ENCODE measurements at regions not wholly inside any gene's neighbourhood (a gene's known extent, or its start where the extent isn't known, plus 50 kb on each side); places are given as distances from the start of the nearest gene placed in this dataset.

- intact Hi-C loops (cut with DNase I), result no loop called here
Measured at GRCh38 chr11:19330416-19330815, 89.7 kb upstream of the E2F8 start.

GRCh38 chr11:19329970-19330369, 89.2 kb upstream of the E2F8 start:
- 86 to 94% methylated on average over 1 of the region's 1 CpG for WGBS, 2 donors
- DNase-seq, result no peak
- Histone ChIP-seq H3K4me3 (no peak overlapping the region), H3K36me3 (no peaks in the 10 kb centered on the region), H3K27ac (no peak overlapping the region), H3K9me3 (no peaks in the 10 kb centered on the region), H3K4me1 (no peaks in the 10 kb centered on the region), H3K27me3 (no peaks in the 10 kb centered on the region)
- no peak for TF ChIP-seq CTCF (IDR thresholded peaks at IDR 0.05)
- no peak for TF ChIP-seq POLR2AphosphoS5 (IDR thresholded peaks at IDR 0.05)
- no peak for TF ChIP-seq EP300 (IDR thresholded peaks at IDR 0.05)
- TF ChIP-seq POLR2A (IDR thresholded peaks at IDR 0.05), result no peak
- intact Hi-C loops (cut with DNase I), result no loop called here

More at GRCh38 chr11:19330416-19330815, 89.7 kb upstream of the E2F8 start:
- peaks cover 0 to 3% (median 0%) of the 10 kb centered on the region in 3 donors for H3K27me3 ChIP-seq
- H3K27ac ChIP-seq, result no peak overlapping the region
- no peaks in the 10 kb centered on the region for H3K9me3 ChIP-seq
- 28 to 42% methylated on average over 2 of the region's 2 CpGs for whole genome bisulfite sequencing, 2 donors
- H3K36me3 ChIP-seq, result no peaks in the 10 kb centered on the region
- DNase-seq, result no peak
- no peaks in the 10 kb centered on the region for H3K4me1 ChIP-seq
- no peak for TF ChIP-seq POLR2A (IDR thresholded peaks at IDR 0.05)
- no peak for TF ChIP-seq EP300 (IDR thresholded peaks at IDR 0.05)
- no peak for TF ChIP-seq CTCF (IDR thresholded peaks at IDR 0.05)
- no peak overlapping the region for H3K4me3 ChIP-seq

- Histone ChIP-seq H3K27me3 (no peaks in the 10 kb centered on the region), H3K9me3 (no peaks in the 10 kb centered on the region), H3K36me3 (no peaks in the 10 kb centered on the region), H3K27ac (no peak overlapping the region), H3K4me1 (no peaks in the 10 kb centered on the region), H3K4me3 (no peak overlapping the region)
- WGBS, 2 donors, result 64 to 67% methylated on average over 8 of the region's 8 CpGs
- TF ChIP-seq POLR2A (IDR thresholded peaks at IDR 0.05) (no peak), POLR2AphosphoS5 (IDR thresholded peaks at IDR 0.05) (no peak), EP300 (IDR thresholded peaks at IDR 0.05) (no peak), CTCF (IDR thresholded peaks at IDR 0.05) (no peak)
- DNase-seq, result no peak
- intact Hi-C loops (cut with DNase I), result no loop called here
Measured at GRCh38 chr11:19328586-19329311, 88.0 kb upstream of the E2F8 start.

GRCh38 chr11:19327280-19327679, 86.5 kb upstream of the E2F8 start:
- H3K27ac ChIP-seq, result no peak overlapping the region
- no peaks in the 10 kb centered on the region for H3K4me1 ChIP-seq
- H3K4me3 ChIP-seq, result no peak overlapping the region
- no peaks in the 10 kb centered on the region for H3K27me3 ChIP-seq
- intact Hi-C loops (cut with DNase I), result no loop called here
- no peaks in the 10 kb centered on the region for H3K36me3 ChIP-seq
- TF ChIP-seq CTCF (IDR thresholded peaks at IDR 0.05), result no peak
- TF ChIP-seq EP300 (IDR thresholded peaks at IDR 0.05), result no peak
- TF ChIP-seq POLR2A (IDR thresholded peaks at IDR 0.05), result no peak
- no peak for TF ChIP-seq POLR2AphosphoS5 (IDR thresholded peaks at IDR 0.05)
- no peaks in the 10 kb centered on the region for H3K9me3 ChIP-seq
- 63 to 75% methylated on average over 3 of the region's 3 CpGs for WGBS, 2 donors
- no peak for DNase-seq

GRCh38 chr11:19326499-19326898, 85.8 kb upstream of the E2F8 start:
- intact Hi-C loops (cut with DNase I), result no loop called here
- 86 to 88% methylated on average over 1 of the region's 1 CpG for WGBS, 2 donors
- no peak overlapping the region for H3K4me3 ChIP-seq

More at GRCh38 chr11:19326499-19326898, 85.8 kb upstream of the E2F8 start:
- no peak for DNase-seq
- H3K9me3 ChIP-seq, result no peaks in the 10 kb centered on the region
- TF ChIP-seq CTCF (IDR thresholded peaks at IDR 0.05) (no peak), POLR2AphosphoS5 (IDR thresholded peaks at IDR 0.05) (no peak), EP300 (IDR thresholded peaks at IDR 0.05) (no peak), POLR2A (IDR thresholded peaks at IDR 0.05) (no peak)
- H3K27me3 ChIP-seq, result no peaks in the 10 kb centered on the region
- no peaks in the 10 kb centered on the region for H3K36me3 ChIP-seq
- no peak overlapping the region for H3K27ac ChIP-seq
- H3K4me1 ChIP-seq, result no peaks in the 10 kb centered on the region
